SK-N-SH treated with all-trans-retinoic acid at 6 μM for 48 hours (cell line): ENCODE measurements at regions not wholly inside any gene's neighbourhood (a gene's known extent, or its start where the extent isn't known, plus 50 kb on each side); places are given as distances from the start of the nearest gene placed in this dataset.
A peak's percentile ranks its signal among the peaks of the same experiment; 100 is the strongest.

ENCODE experiments used
- ATAC-seq: fragments of 200-7000 bp; cut with Tn5 transposase; 3 replicates; pipeline ENCODE4 v1.9.1; 2020; ENCODE audit warnings: mild to moderate bottlenecking, moderate library complexity
- ARNTL ChIP-seq: fragments of 450-650 bp; formaldehyde crosslinking; IDR thresholded peaks from 2 replicates; pipeline ENCODE4 v1.5.0; 2020; ENCODE audit warnings: low read depth, mild to moderate bottlenecking, moderate library complexity, borderline replicate concordance
- BACH2 ChIP-seq: fragments of 250-450 bp; sonication (Bioruptor Pico); IDR thresholded peaks from 2 replicates; pipeline ENCODE4 v1.9.0; 2021; ENCODE audit warnings: mild to moderate bottlenecking, borderline replicate concordance
- CSDC2 ChIP-seq: fragments of 250-450 bp; sonication (Bioruptor Pico); IDR thresholded peaks from 2 replicates; pipeline ENCODE4 v1.5.0; 2020; ENCODE audit warnings: mild to moderate bottlenecking, moderate library complexity
- ESRRG ChIP-seq: fragments of 250-450 bp; sonication (Bioruptor Pico); IDR thresholded peaks from 2 replicates; pipeline ENCODE4 v1.6.1; 2021; ENCODE audit warnings: mild to moderate bottlenecking
- GLIS3 ChIP-seq: fragments of 250-450 bp; sonication (Bioruptor Pico); IDR thresholded peaks from 2 replicates; pipeline ENCODE4 v1.5.0; 2020; ENCODE audit warnings: mild to moderate bottlenecking, moderate library complexity
- ISL1 ChIP-seq: fragments of 250-450 bp; sonication (Bioruptor Pico); IDR thresholded peaks from 2 replicates; pipeline ENCODE4 v2.1.2; 2022; ENCODE audit warnings: mild to moderate bottlenecking, moderate library complexity
- OSR1 ChIP-seq: fragments of 250-450 bp; sonication (Bioruptor Pico); IDR thresholded peaks from 2 replicates; pipeline ENCODE4 v1.8.0; 2022; ENCODE audit warnings: moderate library complexity, mild to moderate bottlenecking, inconsistent platforms
- PPARA ChIP-seq: fragments of 250-450 bp; sonication (Bioruptor Pico); IDR thresholded peaks from 2 replicates; pipeline ENCODE4 v1.5.0; 2020; ENCODE audit warnings: mild to moderate bottlenecking, borderline replicate concordance
- RARB ChIP-seq: fragments of 250-450 bp; sonication (Bioruptor Pico); IDR thresholded peaks from 2 replicates; pipeline ENCODE4 v1.8.0; 2021; ENCODE audit warnings: mild to moderate bottlenecking, moderate library complexity
- SNAI2 ChIP-seq: fragments of 250-450 bp; sonication (Bioruptor Pico); IDR thresholded peaks from 2 replicates; pipeline ENCODE4 v1.5.0; 2020; ENCODE audit warnings: mild to moderate bottlenecking, moderate library complexity
- TCF4 ChIP-seq: fragments of 250-450 bp; sonication (Bioruptor Pico); IDR thresholded peaks from 2 replicates; pipeline ENCODE4 v1.8.0; 2021; ENCODE audit warnings: mild to moderate bottlenecking, moderate library complexity, borderline replicate concordance
- TOX ChIP-seq: fragments of 250-450 bp; sonication (Bioruptor Pico); IDR thresholded peaks from 2 replicates; pipeline ENCODE4 v1.8.0; 2021; ENCODE audit warnings: mild to moderate bottlenecking, moderate library complexity, borderline replicate concordance
- ZC3H10 ChIP-seq: fragments of 250-450 bp; sonication (Bioruptor Pico); IDR thresholded peaks from 2 replicates; pipeline ENCODE4 v1.5.1; 2021; ENCODE audit warnings: mild to moderate bottlenecking, moderate library complexity
- ZFP3 ChIP-seq: fragments of 250-450 bp; sonication (Bioruptor Pico); IDR thresholded peaks from 2 replicates; pipeline ENCODE4 v1.5.0; 2020; ENCODE audit warnings: mild to moderate bottlenecking, moderate library complexity
- ZFP30 ChIP-seq: fragments of 450-650 bp; formaldehyde crosslinking; IDR thresholded peaks from 2 replicates; pipeline ENCODE4 v1.5.0; 2022; ENCODE audit warnings: mild to moderate bottlenecking, moderate library complexity
- ZNF565 ChIP-seq: fragments of 450-650 bp; formaldehyde crosslinking; conservative IDR thresholded peaks from 2 replicates; pipeline ENCODE4 v1.5.0; 2020; ENCODE audit warnings: low read depth, mild to moderate bottlenecking, moderate library complexity
- ZNF70 ChIP-seq: fragments of 450-650 bp; formaldehyde crosslinking; IDR thresholded peaks from 2 replicates; pipeline ENCODE4 v1.5.0; 2020; ENCODE audit warnings: mild to moderate bottlenecking, moderate library complexity
- ZNF8 ChIP-seq: fragments of 450-650 bp; formaldehyde crosslinking; IDR thresholded peaks from 2 replicates; pipeline ENCODE4 v1.5.0; 2020; ENCODE audit warnings: mild to moderate bottlenecking, moderate library complexity
- TF ChIP-seq, protein P1 (sequence below): fragments of 250-450 bp; sonication (Bioruptor Pico); IDR thresholded peaks from 2 replicates; pipeline ENCODE4 v1.5.1; 2020; ENCODE audit warnings: low read depth, mild to moderate bottlenecking, moderate library complexity
- TF ChIP-seq, protein P2 (sequence below): fragments of 250-450 bp; sonication (Bioruptor Pico); IDR thresholded peaks from 2 replicates; pipeline ENCODE4 v1.8.0; 2020; ENCODE audit warnings: mild to moderate bottlenecking, moderate library complexity, borderline replicate concordance
- TF ChIP-seq, protein P3 (sequence below): fragments of 250-450 bp; sonication (Bioruptor Pico); IDR thresholded peaks from 2 replicates; pipeline ENCODE4 v1.5.1; 2021; ENCODE audit warnings: mild to moderate bottlenecking, moderate library complexity
- TF ChIP-seq, protein P4 (sequence below): fragments of 250-450 bp; sonication (Bioruptor Pico); IDR thresholded peaks from 2 replicates; pipeline ENCODE4 v1.8.0; 2021; ENCODE audit warnings: low read depth, mild to moderate bottlenecking, moderate library complexity, borderline replicate concordance
- TF ChIP-seq, protein P5 (sequence below): fragments of 250-450 bp; sonication (Bioruptor Pico); IDR thresholded peaks from 2 replicates; pipeline ENCODE4 v1.5.0; 2020; ENCODE audit warnings: mild to moderate bottlenecking, moderate library complexity

DNA sequence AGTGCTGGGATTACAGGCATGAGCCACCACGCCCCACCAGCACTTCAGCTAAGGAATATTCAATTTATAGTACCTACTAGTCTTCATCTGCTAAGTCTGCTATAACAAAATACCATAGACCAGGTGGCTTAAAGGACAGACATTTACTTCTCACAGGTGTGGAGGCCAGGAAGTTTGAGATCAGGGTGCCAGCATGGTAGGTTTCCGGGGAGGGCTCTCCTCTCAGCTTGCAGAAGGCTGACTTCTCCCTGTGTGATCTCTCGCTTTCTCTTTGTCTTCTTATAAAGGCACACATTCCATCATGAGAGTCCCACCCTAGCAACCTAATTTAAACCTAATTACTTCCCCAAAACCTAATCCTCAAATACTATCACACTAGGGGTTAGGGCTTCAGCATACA is 433.0 kb downstream of the INSC start:
- no peak for ATAC-seq

DNA sequence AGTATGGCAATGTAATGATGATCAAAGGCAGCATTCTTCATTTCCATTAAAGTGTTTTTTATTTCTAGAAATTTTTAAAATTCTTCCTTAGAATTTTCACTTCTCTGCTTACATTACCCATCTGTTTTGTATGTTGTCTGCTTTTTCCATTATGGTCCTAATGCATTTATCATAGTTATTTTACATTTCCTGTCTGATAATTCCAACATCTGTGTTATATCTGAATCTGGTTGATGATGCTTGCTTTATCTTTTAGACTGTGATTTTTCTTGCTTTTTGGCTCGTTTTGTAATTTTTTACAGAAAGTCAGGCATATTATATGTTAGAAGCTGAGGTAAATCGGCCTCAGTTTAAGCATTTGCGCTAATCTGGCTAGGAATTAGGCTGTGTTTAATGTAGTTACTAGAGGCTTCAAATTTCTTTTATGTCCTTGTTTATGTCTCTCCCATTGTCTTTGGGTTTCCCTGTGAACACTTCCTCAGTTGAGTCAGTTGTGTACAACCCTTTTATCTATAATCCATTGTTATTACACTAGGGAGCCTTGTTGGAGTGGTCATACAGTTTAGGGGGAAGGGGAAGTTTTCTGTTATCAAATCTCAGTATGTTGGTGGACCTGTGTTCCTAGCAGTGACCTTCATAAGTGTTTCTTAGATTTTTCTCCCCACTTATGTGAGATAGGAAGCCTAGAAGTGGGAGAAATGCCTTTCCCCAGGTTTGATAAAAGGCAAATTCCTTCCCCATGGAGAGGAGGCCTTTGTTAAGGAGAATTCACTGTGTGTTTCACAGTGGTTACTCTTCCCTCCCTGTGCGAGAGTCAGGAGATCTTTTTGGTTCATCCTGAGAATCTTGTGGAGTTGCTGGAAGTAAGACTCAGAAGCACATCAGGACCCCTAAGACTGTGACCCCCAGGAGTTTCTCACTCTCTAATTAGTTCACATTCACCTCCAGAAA is 437.5 kb downstream of the INSC start:
- TF ChIP-seq, protein P1, sequence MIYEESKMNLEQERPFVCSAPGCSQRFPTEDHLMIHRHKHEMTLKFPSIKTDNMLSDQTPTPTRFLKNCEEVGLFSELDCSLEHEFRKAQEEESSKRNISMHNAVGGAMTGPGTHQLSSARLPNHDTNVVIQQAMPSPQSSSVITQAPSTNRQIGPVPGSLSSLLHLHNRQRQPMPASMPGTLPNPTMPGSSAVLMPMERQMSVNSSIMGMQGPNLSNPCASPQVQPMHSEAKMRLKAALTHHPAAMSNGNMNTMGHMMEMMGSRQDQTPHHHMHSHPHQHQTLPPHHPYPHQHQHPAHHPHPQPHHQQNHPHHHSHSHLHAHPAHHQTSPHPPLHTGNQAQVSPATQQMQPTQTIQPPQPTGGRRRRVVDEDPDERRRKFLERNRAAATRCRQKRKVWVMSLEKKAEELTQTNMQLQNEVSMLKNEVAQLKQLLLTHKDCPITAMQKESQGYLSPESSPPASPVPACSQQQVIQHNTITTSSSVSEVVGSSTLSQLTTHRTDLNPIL, result no peak
- no peak for TF ChIP-seq SNAI2 (CRISPR knock-in tag)
- no peak for TF ChIP-seq ZNF565 (CRISPR knock-in tag)
- TF ChIP-seq CSDC2 (CRISPR knock-in tag), result no peak
- TF ChIP-seq, protein P2, sequence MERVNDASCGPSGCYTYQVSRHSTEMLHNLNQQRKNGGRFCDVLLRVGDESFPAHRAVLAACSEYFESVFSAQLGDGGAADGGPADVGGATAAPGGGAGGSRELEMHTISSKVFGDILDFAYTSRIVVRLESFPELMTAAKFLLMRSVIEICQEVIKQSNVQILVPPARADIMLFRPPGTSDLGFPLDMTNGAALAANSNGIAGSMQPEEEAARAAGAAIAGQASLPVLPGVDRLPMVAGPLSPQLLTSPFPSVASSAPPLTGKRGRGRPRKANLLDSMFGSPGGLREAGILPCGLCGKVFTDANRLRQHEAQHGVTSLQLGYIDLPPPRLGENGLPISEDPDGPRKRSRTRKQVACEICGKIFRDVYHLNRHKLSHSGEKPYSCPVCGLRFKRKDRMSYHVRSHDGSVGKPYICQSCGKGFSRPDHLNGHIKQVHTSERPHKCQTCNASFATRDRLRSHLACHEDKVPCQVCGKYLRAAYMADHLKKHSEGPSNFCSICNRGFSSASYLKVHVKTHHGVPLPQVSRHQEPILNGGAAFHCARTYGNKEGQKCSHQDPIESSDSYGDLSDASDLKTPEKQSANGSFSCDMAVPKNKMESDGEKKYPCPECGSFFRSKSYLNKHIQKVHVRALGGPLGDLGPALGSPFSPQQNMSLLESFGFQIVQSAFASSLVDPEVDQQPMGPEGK (CRISPR knock-in tag), result no peak
- no peak for TF ChIP-seq ZFP30 (CRISPR knock-in tag)
- TF ChIP-seq, protein P3, sequence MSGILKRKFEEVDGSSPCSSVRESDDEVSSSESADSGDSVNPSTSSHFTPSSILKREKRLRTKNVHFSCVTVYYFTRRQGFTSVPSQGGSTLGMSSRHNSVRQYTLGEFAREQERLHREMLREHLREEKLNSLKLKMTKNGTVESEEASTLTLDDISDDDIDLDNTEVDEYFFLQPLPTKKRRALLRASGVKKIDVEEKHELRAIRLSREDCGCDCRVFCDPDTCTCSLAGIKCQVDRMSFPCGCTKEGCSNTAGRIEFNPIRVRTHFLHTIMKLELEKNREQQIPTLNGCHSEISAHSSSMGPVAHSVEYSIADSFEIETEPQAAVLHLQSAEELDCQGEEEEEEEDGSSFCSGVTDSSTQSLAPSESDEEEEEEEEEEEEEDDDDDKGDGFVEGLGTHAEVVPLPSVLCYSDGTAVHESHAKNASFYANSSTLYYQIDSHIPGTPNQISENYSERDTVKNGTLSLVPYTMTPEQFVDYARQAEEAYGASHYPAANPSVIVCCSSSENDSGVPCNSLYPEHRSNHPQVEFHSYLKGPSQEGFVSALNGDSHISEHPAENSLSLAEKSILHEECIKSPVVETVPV (CRISPR knock-in tag), result peak; percentile 12; the same call in 1 of the 2 replicates
- no peak for TF ChIP-seq OSR1 (CRISPR knock-in tag)
- TF ChIP-seq PPARA, result no peak
- TF ChIP-seq, protein P4, sequence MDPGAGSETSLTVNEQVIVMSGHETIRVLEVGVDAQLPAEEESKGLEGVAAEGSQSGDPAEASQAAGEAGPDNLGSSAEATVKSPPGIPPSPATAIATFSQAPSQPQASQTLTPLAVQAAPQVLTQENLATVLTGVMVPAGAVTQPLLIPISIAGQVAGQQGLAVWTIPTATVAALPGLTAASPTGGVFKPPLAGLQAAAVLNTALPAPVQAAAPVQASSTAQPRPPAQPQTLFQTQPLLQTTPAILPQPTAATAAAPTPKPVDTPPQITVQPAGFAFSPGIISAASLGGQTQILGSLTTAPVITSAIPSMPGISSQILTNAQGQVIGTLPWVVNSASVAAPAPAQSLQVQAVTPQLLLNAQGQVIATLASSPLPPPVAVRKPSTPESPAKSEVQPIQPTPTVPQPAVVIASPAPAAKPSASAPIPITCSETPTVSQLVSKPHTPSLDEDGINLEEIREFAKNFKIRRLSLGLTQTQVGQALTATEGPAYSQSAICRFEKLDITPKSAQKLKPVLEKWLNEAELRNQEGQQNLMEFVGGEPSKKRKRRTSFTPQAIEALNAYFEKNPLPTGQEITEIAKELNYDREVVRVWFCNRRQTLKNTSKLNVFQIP (CRISPR knock-in tag), result no peak
- no peak for TF ChIP-seq GLIS3 (CRISPR knock-in tag)
- TF ChIP-seq ZNF70 (CRISPR knock-in tag), result no peak
- TF ChIP-seq TCF4 (CRISPR knock-in tag), result peak; percentile 93
- no peak for TF ChIP-seq ZC3H10 (CRISPR knock-in tag)
- TF ChIP-seq ESRRG (CRISPR knock-in tag), result no peak
- TF ChIP-seq RARB (CRISPR knock-in tag), result no peak
- TF ChIP-seq ZNF8 (CRISPR knock-in tag), result no peak
- TF ChIP-seq TOX (CRISPR knock-in tag), result no peak
- no peak for TF ChIP-seq ZFP3 (CRISPR knock-in tag)
- TF ChIP-seq ISL1 (CRISPR knock-in tag), result peak; percentile 40
- no peak for TF ChIP-seq BACH2 (CRISPR knock-in tag)
- no peak for TF ChIP-seq ARNTL
- TF ChIP-seq, protein P5, sequence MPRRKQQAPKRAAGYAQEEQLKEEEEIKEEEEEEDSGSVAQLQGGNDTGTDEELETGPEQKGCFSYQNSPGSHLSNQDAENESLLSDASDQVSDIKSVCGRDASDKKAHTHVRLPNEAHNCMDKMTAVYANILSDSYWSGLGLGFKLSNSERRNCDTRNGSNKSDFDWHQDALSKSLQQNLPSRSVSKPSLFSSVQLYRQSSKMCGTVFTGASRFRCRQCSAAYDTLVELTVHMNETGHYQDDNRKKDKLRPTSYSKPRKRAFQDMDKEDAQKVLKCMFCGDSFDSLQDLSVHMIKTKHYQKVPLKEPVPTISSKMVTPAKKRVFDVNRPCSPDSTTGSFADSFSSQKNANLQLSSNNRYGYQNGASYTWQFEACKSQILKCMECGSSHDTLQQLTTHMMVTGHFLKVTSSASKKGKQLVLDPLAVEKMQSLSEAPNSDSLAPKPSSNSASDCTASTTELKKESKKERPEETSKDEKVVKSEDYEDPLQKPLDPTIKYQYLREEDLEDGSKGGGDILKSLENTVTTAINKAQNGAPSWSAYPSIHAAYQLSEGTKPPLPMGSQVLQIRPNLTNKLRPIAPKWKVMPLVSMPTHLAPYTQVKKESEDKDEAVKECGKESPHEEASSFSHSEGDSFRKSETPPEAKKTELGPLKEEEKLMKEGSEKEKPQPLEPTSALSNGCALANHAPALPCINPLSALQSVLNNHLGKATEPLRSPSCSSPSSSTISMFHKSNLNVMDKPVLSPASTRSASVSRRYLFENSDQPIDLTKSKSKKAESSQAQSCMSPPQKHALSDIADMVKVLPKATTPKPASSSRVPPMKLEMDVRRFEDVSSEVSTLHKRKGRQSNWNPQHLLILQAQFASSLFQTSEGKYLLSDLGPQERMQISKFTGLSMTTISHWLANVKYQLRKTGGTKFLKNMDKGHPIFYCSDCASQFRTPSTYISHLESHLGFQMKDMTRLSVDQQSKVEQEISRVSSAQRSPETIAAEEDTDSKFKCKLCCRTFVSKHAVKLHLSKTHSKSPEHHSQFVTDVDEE, result peak; percentile 51; the same call in 1 of the 2 replicates
- ATAC-seq, result no peak

More for the DNA sequence above, 433.0 kb downstream of the INSC start:
- TF ChIP-seq ZNF8 (CRISPR knock-in tag) (no peak), RARB (CRISPR knock-in tag) (no peak), ARNTL (no peak), PPARA (no peak), ESRRG (CRISPR knock-in tag) (no peak), ZFP30 (CRISPR knock-in tag) (no peak), OSR1 (CRISPR knock-in tag) (no peak), ZFP3 (CRISPR knock-in tag) (no peak), CSDC2 (CRISPR knock-in tag) (no peak), BACH2 (CRISPR knock-in tag) (no peak)
- TF ChIP-seq, protein P2 (CRISPR knock-in tag), result no peak
- TF ChIP-seq, protein P1, result no peak
